H9 (cell line): ENCODE measurements at regions not wholly inside any gene's neighbourhood (a gene's known extent, or its start where the extent isn't known, plus 50 kb on each side); places are given as distances from the start of the nearest gene placed in this dataset.

Experiments used
- DNase-seq: peaks from one replicate; pipeline ENCODE4 v3.0.0-alpha.2; 2017
- H2AFZ ChIP-seq: one replicate; pipeline ENCODE4 v1.6.1; 2013; ENCODE audit warnings: mild to moderate bottlenecking, low read length, control low read depth, moderate library complexity
- H2AK5ac ChIP-seq: 2 replicates; pipeline ENCODE4 v1.6.1; 2013; ENCODE audit warnings: low read length, control low read depth, mixed read lengths; ENCODE audit not compliant: insufficient read length
- H2BK120ac ChIP-seq: one replicate; pipeline ENCODE4 v1.6.1; 2013; ENCODE audit warnings: low read depth, mild to moderate bottlenecking, low read length, control low read depth, inconsistent platforms; ENCODE audit not compliant: poor library complexity, severe bottlenecking
- H2BK12ac ChIP-seq: 2 replicates; pipeline ENCODE4 v1.6.1; 2013; ENCODE audit warnings: low read length, control low read depth, mixed read lengths, low read depth; ENCODE audit not compliant: insufficient read length
- H2BK15ac ChIP-seq: 2 replicates; pipeline ENCODE4 v1.6.1; 2013; ENCODE audit warnings: low read depth, low read length, control low read depth
- H2BK20ac ChIP-seq: one replicate; pipeline ENCODE4 v1.6.1; 2013; ENCODE audit warnings: low read depth, mild to moderate bottlenecking, low read length, control low read depth, inconsistent platforms; ENCODE audit not compliant: poor library complexity, severe bottlenecking
- H2BK5ac ChIP-seq: 2 replicates; pipeline ENCODE4 v1.6.1; 2013; ENCODE audit warnings: low read length, control low read depth, mixed read lengths; ENCODE audit not compliant: insufficient read length
- H3K14ac ChIP-seq: 2 replicates; pipeline ENCODE4 v1.6.1; 2013; ENCODE audit warnings: low read length, control low read depth; ENCODE audit not compliant: insufficient read depth
- H3K18ac ChIP-seq: 2 replicates; pipeline ENCODE4 v1.6.1; 2013; ENCODE audit warnings: low read depth, mild to moderate bottlenecking, mixed read lengths, low read length, control low read depth; ENCODE audit not compliant: insufficient read length
- H3K23ac ChIP-seq: 2 replicates; pipeline ENCODE4 v1.6.1; 2013; ENCODE audit warnings: low read length, control low read depth, mixed read lengths, low read depth; ENCODE audit not compliant: insufficient read length
- H3K23me2 ChIP-seq: 2 replicates; pipeline ENCODE4 v1.6.1; 2013; ENCODE audit warnings: low read depth, mild to moderate bottlenecking, mixed read lengths, low read length, control low read depth; ENCODE audit not compliant: insufficient read length, poor library complexity, severe bottlenecking
- H3K27ac ChIP-seq: 2 replicates; pipeline ENCODE4 v1.5.1; 2013; ENCODE audit warnings: low read length, control low read depth, mixed read lengths, low read depth; ENCODE audit not compliant: insufficient read length
- H3K27me3 ChIP-seq: 2 replicates; pipeline ENCODE4 v1.6.1; 2013; ENCODE audit warnings: low read length, control low read depth, inconsistent platforms; ENCODE audit not compliant: insufficient read depth
- H3K4ac ChIP-seq: 2 replicates; pipeline ENCODE4 v1.6.1; 2013; ENCODE audit warnings: low read depth, mild to moderate bottlenecking, control low read depth, inconsistent platforms, low read length, moderate library complexity
- H3K4me1 ChIP-seq: 2 replicates; pipeline ENCODE4 v1.6.1; 2013; ENCODE audit warnings: low read length, control low read depth, inconsistent platforms; ENCODE audit not compliant: insufficient read depth
- H3K4me2 ChIP-seq: 2 replicates; pipeline ENCODE4 v1.6.1; 2013; ENCODE audit warnings: low read length, control low read depth, mixed read lengths; ENCODE audit not compliant: insufficient read length, insufficient read depth
- H3K56ac ChIP-seq: 2 replicates; pipeline ENCODE4 v1.6.1; 2013; ENCODE audit warnings: low read depth, mild to moderate bottlenecking, mixed read lengths, low read length, control low read depth; ENCODE audit not compliant: insufficient read length
- H3K79me1 ChIP-seq: 2 replicates; pipeline ENCODE4 v1.6.1; 2013; ENCODE audit warnings: low read depth, mild to moderate bottlenecking, moderate library complexity, low read length, control low read depth, inconsistent platforms; ENCODE audit not compliant: insufficient read depth, poor library complexity, severe bottlenecking
- H3K79me2 ChIP-seq: 2 replicates; pipeline ENCODE4 v1.6.1; 2013; ENCODE audit warnings: low read length, control low read depth, inconsistent platforms; ENCODE audit not compliant: insufficient read depth
- H3K9ac ChIP-seq: 2 replicates; pipeline ENCODE4 v1.6.1; 2013; ENCODE audit warnings: low read length, control low read depth, mixed read lengths; ENCODE audit not compliant: insufficient read length; ENCODE audit errors: extremely low read depth
- H3K9me3 ChIP-seq: one replicate; pipeline ENCODE4 v1.6.1; 2013; ENCODE audit warnings: low read depth, low read length, inconsistent platforms; ENCODE audit not compliant: control insufficient read depth
- H3T11ph ChIP-seq: one replicate; pipeline ENCODE4 v1.6.1; 2013; ENCODE audit warnings: mild to moderate bottlenecking, low read length, control low read depth, inconsistent platforms
- H4K20me1 ChIP-seq: one replicate; pipeline ENCODE4 v1.6.1; 2013; ENCODE audit not compliant: control insufficient read depth, insufficient read length, insufficient read depth
- H4K5ac ChIP-seq: 2 replicates; pipeline ENCODE4 v1.6.1; 2013; ENCODE audit warnings: low read depth, mild to moderate bottlenecking, mixed read lengths, low read length, control low read depth; ENCODE audit not compliant: insufficient read length
- H4K8ac ChIP-seq: replicated peaks from 2 replicates; pipeline ENCODE4 v1.6.1; 2013; ENCODE audit warnings: low read length, control low read depth, mixed read lengths, low read depth; ENCODE audit not compliant: insufficient read length
- H4K91ac ChIP-seq: 2 replicates; pipeline ENCODE4 v1.6.1; 2013; ENCODE audit warnings: low read depth, mild to moderate bottlenecking, moderate library complexity, mixed read lengths, low read length, control low read depth; ENCODE audit not compliant: insufficient read length
- H3K27ac Mint-ChIP-seq, 3 experiments: 2 replicates in 2 of 3; 3 replicates in 1 of 3; pipeline ENCODE4 v1.8.0; 2020 to 2021; ENCODE audit warnings: mixed read lengths in 3 of 3, mild to moderate bottlenecking in 1 of 3, moderate library complexity in 1 of 3
- H3K27me3 Mint-ChIP-seq: 2 replicates; pipeline ENCODE4 v1.8.0; 2021; ENCODE audit warnings: low read depth, mild to moderate bottlenecking, moderate library complexity, mixed read lengths
- H3K36me3 Mint-ChIP-seq, 3 experiments: 2 replicates in 2 of 3; 3 replicates in 1 of 3; pipeline ENCODE4 v1.8.0; 2020 to 2021; ENCODE audit warnings: low read depth in 3 of 3, mixed read lengths in 3 of 3; ENCODE audit not compliant: insufficient read depth in 1 of 3
- H3K4me1 Mint-ChIP-seq, 2 experiments: 2 replicates each; pipeline ENCODE4 v1.8.0; 2020; ENCODE audit warnings: mixed read lengths in 2 of 2
- H3K4me3 Mint-ChIP-seq, 2 experiments: 2 replicates in 1 of 2; 3 replicates in 1 of 2; pipeline ENCODE4 v1.8.0; 2020 to 2021; ENCODE audit warnings: mild to moderate bottlenecking in 2 of 2, mixed read lengths in 2 of 2, moderate library complexity in 1 of 2
- H3K9me3 Mint-ChIP-seq, 2 experiments: 2 replicates in 1 of 2; 3 replicates in 1 of 2; pipeline ENCODE4 v1.8.0; 2020; ENCODE audit warnings: mild to moderate bottlenecking in 2 of 2, mixed read lengths in 2 of 2, moderate library complexity in 1 of 2
- WGBS: extraction: QIAGEN DNeasy Blood & Tissue Kit; methylation state at CpG from one replicate; pipeline ENCODE4 v1.1.7; 2013; ENCODE audit warnings: missing lambda C conversion rate, low lambda C conversion rate, mixed read lengths; ENCODE audit not compliant: insufficient read length; ENCODE audit errors: extremely low coverage; 5-methylcytosine and 5-hydroxymethylcytosine counted together
- TF ChIP-seq, protein P1 (sequence below): fragments of 200-600 bp; sonication (generic); conservative IDR thresholded peaks from 3 replicates; pipeline ENCODE4 v1.8.0; 2021; ENCODE audit warnings: antibody characterized with exemption, mild to moderate bottlenecking

DNA sequence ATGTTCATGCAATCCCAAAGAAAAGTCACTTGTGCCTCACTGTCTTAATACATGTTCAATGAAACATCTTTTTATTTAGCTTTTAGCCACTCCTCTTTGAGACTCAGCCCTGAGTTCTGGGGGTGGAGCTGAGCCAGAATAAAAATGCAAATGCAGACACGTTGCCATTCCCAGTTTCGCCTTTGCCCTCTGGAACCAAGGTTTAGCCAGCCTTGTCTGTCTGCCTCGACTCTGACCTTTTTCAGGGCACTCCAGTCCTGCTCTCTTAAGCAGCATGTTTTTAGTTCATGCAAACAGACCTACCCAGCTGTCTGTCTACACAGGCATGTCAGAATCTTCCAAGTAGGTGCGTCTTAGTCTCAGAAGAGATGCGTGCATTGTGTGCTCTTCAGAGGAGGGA is 82.2 kb upstream of the RANBP3L start:
- H3K27ac Mint-ChIP-seq = no peak overlapping the region; a peak in 1 of 7 replicates
- no CpG with 5 or more reads among the region's 5 CpGs for WGBS
- no peak overlapping the region for H2BK5ac ChIP-seq
- H2BK15ac ChIP-seq = no peak overlapping the region
- no peaks in the 10 kb centered on the region for H3K79me2 ChIP-seq
- no peak overlapping the region for H4K91ac ChIP-seq
- peaks cover 6 to 7% of the 10 kb centered on the region in 2 experiments for H3K4me1 Mint-ChIP-seq
- no peak overlapping the region for H2BK120ac ChIP-seq
- no peaks in the 10 kb centered on the region for H4K20me1 ChIP-seq
- no peak overlapping the region for H2BK20ac ChIP-seq
- no peaks in the 10 kb centered on the region for H3K9me3 Mint-ChIP-seq
- no peak overlapping the region for H3K56ac ChIP-seq
- no peak overlapping the region for H3K18ac ChIP-seq
- no peak for DNase-seq
- H3K4me1 ChIP-seq = no peaks in the 10 kb centered on the region
- no peaks in the 10 kb centered on the region for H3K36me3 Mint-ChIP-seq
- H3K9ac ChIP-seq = no peak overlapping the region
- H3K14ac ChIP-seq = no peak overlapping the region
- no peaks in the 10 kb centered on the region for H3K27me3 ChIP-seq
- no peak overlapping the region for H3K4me3 Mint-ChIP-seq
- no peaks in the 10 kb centered on the region for H3K23me2 ChIP-seq
- no peak overlapping the region for H3K4me2 ChIP-seq
- no peak overlapping the region for H3K27ac ChIP-seq
- no peaks in the 10 kb centered on the region for H3K9me3 ChIP-seq
- no peak overlapping the region for H3K4ac ChIP-seq
- no peak overlapping the region for H4K8ac ChIP-seq
- H4K5ac ChIP-seq = no peak overlapping the region
- no peak overlapping the region for H2BK12ac ChIP-seq
- TF ChIP-seq, protein P1, sequence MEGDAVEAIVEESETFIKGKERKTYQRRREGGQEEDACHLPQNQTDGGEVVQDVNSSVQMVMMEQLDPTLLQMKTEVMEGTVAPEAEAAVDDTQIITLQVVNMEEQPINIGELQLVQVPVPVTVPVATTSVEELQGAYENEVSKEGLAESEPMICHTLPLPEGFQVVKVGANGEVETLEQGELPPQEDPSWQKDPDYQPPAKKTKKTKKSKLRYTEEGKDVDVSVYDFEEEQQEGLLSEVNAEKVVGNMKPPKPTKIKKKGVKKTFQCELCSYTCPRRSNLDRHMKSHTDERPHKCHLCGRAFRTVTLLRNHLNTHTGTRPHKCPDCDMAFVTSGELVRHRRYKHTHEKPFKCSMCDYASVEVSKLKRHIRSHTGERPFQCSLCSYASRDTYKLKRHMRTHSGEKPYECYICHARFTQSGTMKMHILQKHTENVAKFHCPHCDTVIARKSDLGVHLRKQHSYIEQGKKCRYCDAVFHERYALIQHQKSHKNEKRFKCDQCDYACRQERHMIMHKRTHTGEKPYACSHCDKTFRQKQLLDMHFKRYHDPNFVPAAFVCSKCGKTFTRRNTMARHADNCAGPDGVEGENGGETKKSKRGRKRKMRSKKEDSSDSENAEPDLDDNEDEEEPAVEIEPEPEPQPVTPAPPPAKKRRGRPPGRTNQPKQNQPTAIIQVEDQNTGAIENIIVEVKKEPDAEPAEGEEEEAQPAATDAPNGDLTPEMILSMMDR = no peak
- H2AFZ ChIP-seq = no peak overlapping the region
- H3K27me3 Mint-ChIP-seq = peaks cover 3% of the 10 kb centered on the region
- no peak overlapping the region for H3K23ac ChIP-seq
- no peak overlapping the region for H2AK5ac ChIP-seq
- no peaks in the 10 kb centered on the region for H3K79me1 ChIP-seq
- H3T11ph ChIP-seq = no peak overlapping the region
